ENCODE measurements at regions not wholly inside any gene's neighbourhood (a gene's known extent, or its start where the extent isn't known, plus 50 kb on each side); places are given as distances from the start of the nearest gene placed in this dataset.
A peak's percentile ranks its signal among the peaks of the same experiment; 100 is the strongest.

GRCh38 chr4:114272226-114272625, 292.8 kb upstream of the ARSJ start:
- intact Hi-C loops (cut with DNase I, micrococcal nuclease), result no loop called here
- TF ChIP-seq, protein P1, sequence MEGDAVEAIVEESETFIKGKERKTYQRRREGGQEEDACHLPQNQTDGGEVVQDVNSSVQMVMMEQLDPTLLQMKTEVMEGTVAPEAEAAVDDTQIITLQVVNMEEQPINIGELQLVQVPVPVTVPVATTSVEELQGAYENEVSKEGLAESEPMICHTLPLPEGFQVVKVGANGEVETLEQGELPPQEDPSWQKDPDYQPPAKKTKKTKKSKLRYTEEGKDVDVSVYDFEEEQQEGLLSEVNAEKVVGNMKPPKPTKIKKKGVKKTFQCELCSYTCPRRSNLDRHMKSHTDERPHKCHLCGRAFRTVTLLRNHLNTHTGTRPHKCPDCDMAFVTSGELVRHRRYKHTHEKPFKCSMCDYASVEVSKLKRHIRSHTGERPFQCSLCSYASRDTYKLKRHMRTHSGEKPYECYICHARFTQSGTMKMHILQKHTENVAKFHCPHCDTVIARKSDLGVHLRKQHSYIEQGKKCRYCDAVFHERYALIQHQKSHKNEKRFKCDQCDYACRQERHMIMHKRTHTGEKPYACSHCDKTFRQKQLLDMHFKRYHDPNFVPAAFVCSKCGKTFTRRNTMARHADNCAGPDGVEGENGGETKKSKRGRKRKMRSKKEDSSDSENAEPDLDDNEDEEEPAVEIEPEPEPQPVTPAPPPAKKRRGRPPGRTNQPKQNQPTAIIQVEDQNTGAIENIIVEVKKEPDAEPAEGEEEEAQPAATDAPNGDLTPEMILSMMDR (IDR thresholded peaks at IDR 0.05), result no peak
- no peaks in the 10 kb centered on the region for H3K36me3 ChIP-seq (ENCODE audit: low read depth)
- ATAC-seq (peak; percentile 32), DNase-seq (no peak)
- no peaks in the 10 kb centered on the region for H3K9me3 ChIP-seq
- no peaks in the 10 kb centered on the region for H3K4me1 ChIP-seq (ENCODE audit: low read depth)
- no peak overlapping the region for H3K4me3 ChIP-seq

DNA sequence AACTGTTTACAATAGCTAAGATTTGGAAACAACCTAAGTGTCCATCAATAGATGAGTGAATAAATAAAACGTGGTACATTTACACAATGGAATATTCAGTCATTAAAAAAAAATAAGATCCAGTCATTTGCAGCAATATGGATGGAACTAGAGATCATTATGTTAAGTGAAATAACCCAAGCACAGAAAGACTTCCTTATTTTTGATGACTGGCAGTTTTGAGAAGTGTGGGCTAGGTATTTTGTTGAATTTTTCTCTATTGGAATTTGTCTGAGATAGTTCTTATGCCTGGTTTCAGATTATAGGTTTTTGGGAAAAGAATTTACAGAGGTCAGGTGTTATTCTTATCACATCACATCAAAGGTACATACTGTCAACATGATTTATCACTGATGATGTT, 293.8 kb upstream of the ARSJ start:
- intact Hi-C loops (cut with DNase I, micrococcal nuclease), result no loop called here
- no peaks in the 10 kb centered on the region for H3K9me3 ChIP-seq
- no peaks in the 10 kb centered on the region for H3K4me1 ChIP-seq (ENCODE audit: low read depth)
- ATAC-seq (no peak), DNase-seq (no peak)
- no peak overlapping the region for H3K4me3 ChIP-seq
- TF ChIP-seq, protein P1 (IDR thresholded peaks at IDR 0.05), result no peak
- no peaks in the 10 kb centered on the region for H3K36me3 ChIP-seq (ENCODE audit: low read depth)

- intact Hi-C loops (cut with DNase I, micrococcal nuclease), result no loop called here
- no peak for ATAC-seq
- no peaks in the 10 kb centered on the region for H3K9me3 ChIP-seq
- no peaks in the 10 kb centered on the region for H3K4me1 ChIP-seq (ENCODE audit: low read depth)
- DNase-seq, result no peak
- H3K4me3 ChIP-seq, result no peak overlapping the region
- no peaks in the 10 kb centered on the region for H3K36me3 ChIP-seq (ENCODE audit: low read depth)
- TF ChIP-seq, protein P1 (IDR thresholded peaks at IDR 0.05), result no peak
These were observed 298.2 kb upstream of the ARSJ start for GRCh38 chr4:114277690-114278089.

- DNase-seq (no peak), ATAC-seq (no peak)
- intact Hi-C loops (cut with DNase I, micrococcal nuclease), result no loop called here
- Histone ChIP-seq H3K9me3 (no peaks in the 10 kb centered on the region), H3K4me1 (ENCODE audit: low read depth) (no peaks in the 10 kb centered on the region), H3K4me3 (no peak overlapping the region), H3K36me3 (ENCODE audit: low read depth) (no peaks in the 10 kb centered on the region)
- TF ChIP-seq, protein P1 (IDR thresholded peaks at IDR 0.05), result no peak
These were observed 299.6 kb upstream of the ARSJ start for GRCh38 chr4:114279066-114279465.

- intact Hi-C loops (cut with DNase I, micrococcal nuclease), result no loop called here
- TF ChIP-seq, protein P1 (IDR thresholded peaks at IDR 0.05), result no peak
- no peak for DNase-seq
- Histone ChIP-seq H3K4me3 (no peak overlapping the region), H3K9me3 (no peaks in the 10 kb centered on the region), H3K4me1 (ENCODE audit: low read depth) (no peaks in the 10 kb centered on the region), H3K36me3 (ENCODE audit: low read depth) (no peaks in the 10 kb centered on the region)
- no peak for ATAC-seq
These were observed 300.3 kb upstream of the ARSJ start for GRCh38 chr4:114279711-114280110.

GRCh38 chr4:114280645-114281044, 301.2 kb upstream of the ARSJ start:
- Histone ChIP-seq H3K36me3 (ENCODE audit: low read depth) (no peaks in the 10 kb centered on the region), H3K4me3 (no peak overlapping the region), H3K9me3 (no peaks in the 10 kb centered on the region), H3K4me1 (ENCODE audit: low read depth) (no peaks in the 10 kb centered on the region)
- DNase-seq, result no peak
- ATAC-seq, result no peak
- TF ChIP-seq, protein P1 (IDR thresholded peaks at IDR 0.05), result no peak
- intact Hi-C loops (cut with DNase I, micrococcal nuclease), result no loop called here
